GM19193 (cell line): ENCODE measurements at regions not wholly inside any gene's neighbourhood (a gene's known extent, or its start where the extent isn't known, plus 50 kb on each side); places are given as distances from the start of the nearest gene placed in this dataset.

Experiments used
- POLR2A ChIP-seq: IDR thresholded peaks from 4 replicates; pipeline ENCODE4 v1.6.1; 2011; ENCODE audit not compliant: insufficient read depth, insufficient read length; ENCODE audit errors: extremely low read depth

GRCh38 chr6:166743406-166744222 is 116.6 kb upstream of the RPS6KA2 start:
- TF ChIP-seq POLR2A = no peak

GRCh38 chr6:166742981-166743380 is 115.9 kb upstream of the RPS6KA2 start:
- no peak for TF ChIP-seq POLR2A

GRCh38 chr6:166739976-166740318 is 112.9 kb upstream of the RPS6KA2 start:
- no peak for TF ChIP-seq POLR2A

GRCh38 chr6:166739117-166739975 is 112.3 kb upstream of the RPS6KA2 start:
- no peak for TF ChIP-seq POLR2A

- TF ChIP-seq POLR2A = no peak
These were observed 111.5 kb upstream of the RPS6KA2 start for GRCh38 chr6:166738386-166739116.

GRCh38 chr6:166737261-166737660 is 110.2 kb upstream of the RPS6KA2 start:
- TF ChIP-seq POLR2A = no peak

GRCh38 chr6:166736634-166737033 is 109.6 kb upstream of the RPS6KA2 start:
- TF ChIP-seq POLR2A = no peak

GRCh38 chr6:166733900-166734299 is 106.8 kb upstream of the RPS6KA2 start:
- no peak for TF ChIP-seq POLR2A

GRCh38 chr6:166729658-166730057 is 102.6 kb upstream of the RPS6KA2 start:
- no peak for TF ChIP-seq POLR2A

- no peak for TF ChIP-seq POLR2A
These were observed 102.0 kb upstream of the RPS6KA2 start for GRCh38 chr6:166728884-166729530.

GRCh38 chr6:166726201-166726600 is 99.2 kb upstream of the RPS6KA2 start:
- TF ChIP-seq POLR2A = no peak

GRCh38 chr6:166725571-166725970 is 98.5 kb upstream of the RPS6KA2 start:
- no peak for TF ChIP-seq POLR2A

- no peak for TF ChIP-seq POLR2A
These were observed 97.5 kb upstream of the RPS6KA2 start for GRCh38 chr6:166724576-166724975.

- no peak for TF ChIP-seq POLR2A
These were observed 95.7 kb upstream of the RPS6KA2 start for GRCh38 chr6:166722785-166723184.

- no peak for TF ChIP-seq POLR2A
These were observed 94.5 kb upstream of the RPS6KA2 start for GRCh38 chr6:166721576-166721975.

- no peak for TF ChIP-seq POLR2A
These were observed 93.8 kb upstream of the RPS6KA2 start for GRCh38 chr6:166720856-166721255.

GRCh38 chr6:166719019-166719418 is 92.0 kb upstream of the RPS6KA2 start:
- TF ChIP-seq POLR2A = no peak
